ENCODE measurements at regions not wholly inside any gene's neighbourhood (a gene's known extent, or its start where the extent isn't known, plus 50 kb on each side); places are given as distances from the start of the nearest gene placed in this dataset.
A peak's percentile ranks its signal among the peaks of the same experiment; 100 is the strongest.

GRCh38 chr15:47312161-47312560 is 405.1 kb upstream of the SEMA6D start:
- no peak for DNase-seq
- Mint-ChIP-seq H3K27me3 (ENCODE audit: low read depth in 3 of 3) (no peaks in the 10 kb centered on the region), H3K4me3 (no peak overlapping the region), H3K9me3 (peaks cover 2 to 36% (median 5%) of the 10 kb centered on the region in 6 donors), H3K27ac (no peak overlapping the region), H3K4me1 (no peaks in the 10 kb centered on the region), H3K36me3 (no peaks in the 10 kb centered on the region)

- Mint-ChIP-seq H3K4me3 (no peak overlapping the region), H3K27ac (no peak overlapping the region), H3K4me1 (no peaks in the 10 kb centered on the region), H3K9me3 (peaks cover 0 to 10% (median under 1%) of the 10 kb centered on the region in 6 donors), H3K36me3 (no peaks in the 10 kb centered on the region), H3K27me3 (ENCODE audit: low read depth in 3 of 3) (peaks cover 0 to 4% (median 0%) of the 10 kb centered on the region in 3 donors)
- no peak for DNase-seq
Observed at GRCh38 chr15:47326410-47327333, 390.6 kb upstream of the SEMA6D start.

GRCh38 chr15:47331829-47332393 is 385.4 kb upstream of the SEMA6D start:
- H3K4me3 Mint-ChIP-seq, result no peak overlapping the region
- peaks cover 0 to 17% (median 6%) of the 10 kb centered on the region in 6 donors for H3K9me3 Mint-ChIP-seq
- peaks cover 0 to 1% (median 0%) of the 10 kb centered on the region in 3 donors for H3K27me3 Mint-ChIP-seq (ENCODE audit: low read depth in 3 of 3)
- no peak for DNase-seq
- H3K36me3 Mint-ChIP-seq, result no peaks in the 10 kb centered on the region
- no peak overlapping the region for H3K27ac Mint-ChIP-seq
- no peaks in the 10 kb centered on the region for H3K4me1 Mint-ChIP-seq

GRCh38 chr15:47332481-47332880 is 384.8 kb upstream of the SEMA6D start:
- no peak for DNase-seq
- Mint-ChIP-seq H3K9me3 (peaks cover 0 to 17% (median 7%) of the 10 kb centered on the region in 6 donors), H3K4me1 (no peaks in the 10 kb centered on the region), H3K36me3 (no peaks in the 10 kb centered on the region), H3K4me3 (no peak overlapping the region), H3K27ac (no peak overlapping the region), H3K27me3 (ENCODE audit: low read depth in 3 of 3) (peaks cover 0 to 1% (median 0%) of the 10 kb centered on the region in 3 donors)

GRCh38 chr15:47333734-47334133 is 383.6 kb upstream of the SEMA6D start:
- no peak overlapping the region for H3K27ac Mint-ChIP-seq
- no peaks in the 10 kb centered on the region for H3K4me1 Mint-ChIP-seq
- DNase-seq, result no peak
- H3K36me3 Mint-ChIP-seq, result no peaks in the 10 kb centered on the region
- no peak overlapping the region for H3K4me3 Mint-ChIP-seq
- H3K27me3 Mint-ChIP-seq (ENCODE audit: low read depth in 3 of 3), result peaks cover 0 to 3% (median 1%) of the 10 kb centered on the region in 3 donors
- peaks cover 0 to 19% (median 7%) of the 10 kb centered on the region in 6 donors for H3K9me3 Mint-ChIP-seq

GRCh38 chr15:47334805-47335535 is 382.3 kb upstream of the SEMA6D start:
- Mint-ChIP-seq H3K9me3 (peaks cover 0 to 24% (median 8%) of the 10 kb centered on the region in 6 donors), H3K4me3 (no peak overlapping the region), H3K4me1 (no peaks in the 10 kb centered on the region), H3K27ac (peak overlapping the region in 1 of 6 donors; percentile 54), H3K27me3 (ENCODE audit: low read depth in 3 of 3) (peaks cover 0 to 3% (median 1%) of the 10 kb centered on the region in 3 donors), H3K36me3 (peaks cover 0 to 3% (median 0%) of the 10 kb centered on the region in 3 donors)
- no peak for DNase-seq

- Mint-ChIP-seq H3K36me3 (peaks cover 0 to 4% (median 0%) of the 10 kb centered on the region in 3 donors), H3K27ac (no peak overlapping the region), H3K9me3 (peaks cover 0 to 33% (median 7%) of the 10 kb centered on the region in 6 donors), H3K27me3 (ENCODE audit: low read depth in 3 of 3) (peaks cover 0 to 3% (median 0%) of the 10 kb centered on the region in 3 donors), H3K4me3 (no peak overlapping the region), H3K4me1 (no peaks in the 10 kb centered on the region)
- DNase-seq, result no peak
Observed at GRCh38 chr15:47337106-47337505, 380.2 kb upstream of the SEMA6D start.

- no peaks in the 10 kb centered on the region for H3K4me1 Mint-ChIP-seq
- H3K27ac Mint-ChIP-seq, result no peak overlapping the region
- DNase-seq, result no peak
- H3K27me3 Mint-ChIP-seq (ENCODE audit: low read depth in 3 of 3), result peaks cover 0 to 3% (median under 1%) of the 10 kb centered on the region in 3 donors
- H3K9me3 Mint-ChIP-seq, result peaks cover 0 to 34% (median 7%) of the 10 kb centered on the region in 6 donors
- no peak overlapping the region for H3K4me3 Mint-ChIP-seq
- peaks cover 0 to 4% (median 0%) of the 10 kb centered on the region in 3 donors for H3K36me3 Mint-ChIP-seq
Observed at GRCh38 chr15:47337836-47338235, 379.5 kb upstream of the SEMA6D start.

- DNase-seq, result no peak
- H3K4me3 Mint-ChIP-seq, result no peak overlapping the region
- H3K4me1 Mint-ChIP-seq, result no peaks in the 10 kb centered on the region
- peaks cover 0 to 3% (median 2%) of the 10 kb centered on the region in 3 donors for H3K27me3 Mint-ChIP-seq (ENCODE audit: low read depth in 3 of 3)
- H3K27ac Mint-ChIP-seq, result no peak overlapping the region
- H3K36me3 Mint-ChIP-seq, result peaks cover 0 to 4% (median 0%) of the 10 kb centered on the region in 3 donors
- H3K9me3 Mint-ChIP-seq, result peaks cover 0 to 34% (median 5%) of the 10 kb centered on the region in 6 donors
Observed at GRCh38 chr15:47338771-47339170, 378.5 kb upstream of the SEMA6D start.

GRCh38 chr15:47339800-47340570 is 377.3 kb upstream of the SEMA6D start:
- peaks cover 0 to 34% (median 1%) of the 10 kb centered on the region in 6 donors for H3K9me3 Mint-ChIP-seq
- H3K27me3 Mint-ChIP-seq (ENCODE audit: low read depth in 3 of 3), result peaks cover 0 to 3% (median 2%) of the 10 kb centered on the region in 3 donors
- H3K36me3 Mint-ChIP-seq, result peaks cover 0 to 4% (median 0%) of the 10 kb centered on the region in 3 donors
- H3K27ac Mint-ChIP-seq, result no peak overlapping the region
- H3K4me3 Mint-ChIP-seq, result no peak overlapping the region
- no peaks in the 10 kb centered on the region for H3K4me1 Mint-ChIP-seq
- DNase-seq, result no peak

GRCh38 chr15:47340571-47340920 is 376.8 kb upstream of the SEMA6D start:
- Mint-ChIP-seq H3K4me3 (no peak overlapping the region), H3K36me3 (peaks cover 0 to 4% (median 0%) of the 10 kb centered on the region in 3 donors), H3K9me3 (peaks cover 0 to 31% (median under 1%) of the 10 kb centered on the region in 6 donors), H3K4me1 (no peaks in the 10 kb centered on the region), H3K27ac (no peak overlapping the region), H3K27me3 (ENCODE audit: low read depth in 3 of 3) (peaks cover 0 to 3% (median 2%) of the 10 kb centered on the region in 3 donors)
- DNase-seq, result no peak

- Mint-ChIP-seq H3K4me1 (no peaks in the 10 kb centered on the region), H3K9me3 (no peaks in the 10 kb centered on the region), H3K36me3 (no peaks in the 10 kb centered on the region), H3K27ac (no peak overlapping the region), H3K27me3 (ENCODE audit: low read depth in 3 of 3) (no peaks in the 10 kb centered on the region), H3K4me3 (no peak overlapping the region)
- DNase-seq, result no peak
Observed at GRCh38 chr15:47349179-47349578, 368.1 kb upstream of the SEMA6D start.

GRCh38 chr15:47351501-47351900 is 365.8 kb upstream of the SEMA6D start:
- Mint-ChIP-seq H3K4me3 (no peak overlapping the region), H3K4me1 (no peaks in the 10 kb centered on the region), H3K9me3 (peaks cover 0 to 8% (median 0%) of the 10 kb centered on the region in 6 donors), H3K27me3 (ENCODE audit: low read depth in 3 of 3) (peaks cover 0 to 3% (median 0%) of the 10 kb centered on the region in 3 donors), H3K36me3 (no peaks in the 10 kb centered on the region), H3K27ac (no peak overlapping the region)
- no peak for DNase-seq
